Effector memory CD4-positive, alpha-beta T cell (primary cell): ENCODE measurements at regions not wholly inside any gene's neighbourhood (a gene's known extent, or its start where the extent isn't known, plus 50 kb on each side); places are given as distances from the start of the nearest gene placed in this dataset.
"Not testable (repeated sequence)": the region's sequence is repeated elsewhere in the genome, so short reads cannot be mapped to it uniquely, and the experiment has no call there.

Experiments used
- DNase-seq, 3 donors: peaks; one replicate each; pipeline ENCODE4 v3.0.0-alpha.2; 2020
- H3K27ac ChIP-seq: 2 replicates; pipeline ENCODE4 v1.7.0; 2013; ENCODE audit warnings: mild to moderate bottlenecking, low read length, moderate library complexity; ENCODE audit not compliant: insufficient read depth, poor library complexity, severe bottlenecking
- H3K27me3 ChIP-seq: replicated peaks from 2 replicates; pipeline ENCODE4 v1.7.0; 2013; ENCODE audit warnings: mild to moderate bottlenecking, low read length; ENCODE audit not compliant: insufficient read depth, control insufficient read depth, poor library complexity, severe bottlenecking
- H3K36me3 ChIP-seq: 2 replicates; pipeline ENCODE4 v1.7.0; 2013; ENCODE audit warnings: mild to moderate bottlenecking, low read length, moderate library complexity; ENCODE audit not compliant: control insufficient read depth, insufficient read depth
- H3K4me1 ChIP-seq: 2 replicates; pipeline ENCODE4 v1.7.0; 2013; ENCODE audit warnings: low read length, mild to moderate bottlenecking; ENCODE audit not compliant: control insufficient read depth, insufficient read depth, poor library complexity, severe bottlenecking
- H3K4me3 ChIP-seq: 2 replicates; pipeline ENCODE4 v1.7.0; 2013; ENCODE audit warnings: low read length, low read depth, mild to moderate bottlenecking; ENCODE audit not compliant: insufficient read depth, poor library complexity, severe bottlenecking
- H3K9me3 ChIP-seq: 2 replicates; pipeline ENCODE4 v1.7.0; 2013; ENCODE audit warnings: mild to moderate bottlenecking, low read length, moderate library complexity; ENCODE audit not compliant: control insufficient read depth

DNA sequence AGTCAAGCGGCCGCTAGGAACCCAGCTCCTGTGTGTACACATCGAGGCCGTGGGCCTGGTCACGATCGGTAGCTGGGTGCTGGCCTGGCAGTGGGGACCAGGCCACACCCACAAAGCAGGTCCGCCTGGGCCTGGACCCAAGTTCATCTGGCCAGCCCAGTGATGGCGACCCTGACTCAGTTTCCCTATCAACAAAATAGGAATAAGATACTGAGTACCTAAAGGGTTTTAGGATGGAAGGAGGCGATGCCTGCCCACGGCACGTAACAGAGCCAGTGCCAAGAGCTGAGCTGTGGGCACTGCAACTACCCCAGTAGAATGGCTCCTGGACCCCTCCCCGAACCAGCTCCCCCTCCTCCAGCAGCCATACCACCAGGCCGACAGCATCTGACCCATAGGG is 243.5 kb upstream of the SGCG start:
- H3K27ac ChIP-seq = no peak overlapping the region

DNA sequence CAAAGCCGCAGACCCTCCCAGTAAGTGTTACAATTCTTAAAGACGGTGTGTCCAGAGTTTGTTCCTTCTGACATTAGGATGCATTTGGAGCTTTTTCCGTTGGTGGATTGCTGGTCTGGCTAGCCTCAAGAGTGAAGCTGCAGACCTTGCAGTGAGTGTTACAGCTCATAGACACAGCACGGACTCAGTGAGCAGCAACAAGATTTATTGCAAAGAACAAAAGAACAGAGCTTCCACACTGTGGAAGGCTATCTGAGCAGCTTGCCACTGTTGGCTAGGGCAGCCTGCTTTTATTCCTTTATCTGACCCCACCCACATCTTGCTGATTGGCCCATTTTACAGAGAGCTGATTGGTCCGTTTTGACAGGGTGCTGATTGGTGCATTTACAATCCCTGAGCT is 242.8 kb upstream of the SGCG start:
- Histone ChIP-seq H3K4me1 (no peaks in the 10 kb centered on the region), H3K36me3 (no peaks in the 10 kb centered on the region), H3K27ac (no peak overlapping the region), H3K27me3 (no peaks in the 10 kb centered on the region), H3K9me3 (no peaks in the 10 kb centered on the region), H3K4me3 (no peak overlapping the region)
- no peak for DNase-seq

More for the DNA sequence above, 243.5 kb upstream of the SGCG start:
- Histone ChIP-seq H3K27me3 (no peaks in the 10 kb centered on the region), H3K9me3 (no peaks in the 10 kb centered on the region), H3K36me3 (no peaks in the 10 kb centered on the region), H3K4me1 (no peaks in the 10 kb centered on the region), H3K4me3 (no peak overlapping the region)
- DNase-seq = no peak

DNA sequence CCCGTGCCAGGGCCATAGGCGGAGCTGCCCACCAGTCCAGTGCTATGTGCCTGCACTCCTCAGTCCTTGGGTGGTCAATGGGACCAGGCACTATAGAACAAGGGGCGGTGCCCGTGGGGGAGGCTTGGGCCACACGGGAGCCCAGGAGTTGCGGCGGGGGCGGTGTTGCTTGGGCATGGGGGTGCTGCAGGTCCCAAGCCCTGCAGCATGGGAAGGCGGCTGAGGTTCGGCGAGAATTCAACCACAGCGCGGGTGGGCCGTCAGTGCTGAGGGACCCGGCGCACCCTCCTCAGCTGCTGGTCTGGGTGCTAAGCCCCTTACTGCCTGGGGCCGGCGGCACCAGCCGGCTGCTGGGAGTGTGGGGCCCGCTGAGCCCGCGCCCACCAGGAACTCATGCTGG is 242.2 kb upstream of the SGCG start:
- H3K36me3 ChIP-seq = no peaks in the 10 kb centered on the region
- H3K27ac ChIP-seq = no peak overlapping the region
- no peaks in the 10 kb centered on the region for H3K4me1 ChIP-seq
- no peak overlapping the region for H3K4me3 ChIP-seq
- no peaks in the 10 kb centered on the region for H3K9me3 ChIP-seq
- no peaks in the 10 kb centered on the region for H3K27me3 ChIP-seq
- DNase-seq = no peak

DNA sequence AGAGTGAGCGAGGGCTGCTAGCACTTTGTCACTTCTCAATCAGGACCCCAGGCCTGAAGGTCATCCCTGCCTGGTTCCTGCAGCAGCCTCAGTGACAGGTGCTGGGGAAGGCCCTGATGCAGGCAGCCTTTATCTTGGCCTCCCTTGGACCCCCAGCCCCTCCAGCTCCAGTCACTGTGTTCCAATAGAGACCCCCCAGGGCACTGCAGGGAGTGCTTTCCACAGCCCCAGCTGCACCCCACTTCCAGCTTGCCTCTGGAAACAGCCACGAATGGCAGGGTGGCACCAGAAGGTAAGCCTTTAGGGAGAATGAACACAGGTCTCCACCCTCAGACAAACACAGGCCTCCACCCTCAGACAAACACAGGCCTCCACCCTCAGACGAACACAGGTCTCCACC is 241.6 kb upstream of the SGCG start:
- Histone ChIP-seq H3K4me1 (no peaks in the 10 kb centered on the region), H3K27me3 (no peaks in the 10 kb centered on the region), H3K4me3 (no peak overlapping the region), H3K36me3 (no peaks in the 10 kb centered on the region), H3K9me3 (no peaks in the 10 kb centered on the region), H3K27ac (no peak overlapping the region)
- no peak for DNase-seq

DNA sequence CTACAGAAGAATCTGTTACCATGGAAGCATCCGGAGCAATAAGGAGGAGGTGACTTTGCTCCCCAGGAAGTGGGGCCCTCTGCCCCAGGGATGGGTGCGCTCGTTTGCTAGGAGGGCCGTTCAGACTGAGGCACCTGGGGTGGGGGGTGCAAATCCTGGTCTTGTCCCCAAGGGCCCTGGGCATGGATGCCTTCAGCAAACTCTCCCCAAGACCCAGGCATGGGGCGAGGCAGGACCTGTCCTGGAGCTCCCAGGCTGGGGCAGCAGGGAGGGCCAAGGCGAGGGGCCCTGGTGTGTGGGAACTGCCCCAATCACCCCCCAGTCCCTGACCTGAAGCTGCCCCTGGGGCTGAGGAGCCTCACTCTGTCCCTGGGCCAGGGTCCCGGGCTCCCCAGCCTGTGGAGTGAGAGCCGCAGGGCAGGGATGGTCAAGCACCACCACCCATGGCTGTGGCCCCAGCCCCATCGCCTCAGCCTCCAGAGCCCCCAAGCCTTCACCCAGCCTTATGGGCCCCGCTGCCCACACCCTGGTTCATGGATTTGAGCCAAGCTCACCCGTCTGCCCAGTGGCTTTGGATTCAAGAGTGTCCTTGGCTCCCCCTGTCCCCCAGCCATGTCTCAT is 240.6 kb upstream of the SGCG start:
- no peaks in the 10 kb centered on the region for H3K9me3 ChIP-seq
- no peak for DNase-seq
- no peaks in the 10 kb centered on the region for H3K36me3 ChIP-seq
- no peaks in the 10 kb centered on the region for H3K27me3 ChIP-seq
- H3K4me3 ChIP-seq = no peak overlapping the region
- no peaks in the 10 kb centered on the region for H3K4me1 ChIP-seq
- H3K27ac ChIP-seq = no peak overlapping the region

DNA sequence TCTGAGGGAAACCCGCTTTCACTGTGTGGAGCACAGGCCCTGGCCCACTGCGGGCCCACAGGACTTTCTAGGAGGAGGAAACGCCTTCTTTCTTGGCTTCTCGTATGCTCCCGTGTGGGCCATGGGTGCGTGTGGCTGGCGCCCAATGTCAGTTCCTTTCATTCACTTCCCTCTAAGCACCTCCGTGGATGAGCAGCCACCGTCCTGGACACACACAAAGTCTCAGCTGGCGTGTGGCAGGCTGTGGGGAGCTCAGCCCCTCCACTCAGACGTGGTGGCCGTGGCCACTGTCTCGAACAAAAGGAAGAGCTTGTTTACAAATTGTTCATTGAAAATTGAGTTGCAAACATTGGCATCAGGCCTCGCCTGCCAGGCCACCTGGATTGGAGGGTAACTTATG is 240.0 kb upstream of the SGCG start:
- no peak for DNase-seq
- Histone ChIP-seq H3K27me3 (no peaks in the 10 kb centered on the region), H3K4me1 (no peaks in the 10 kb centered on the region), H3K36me3 (no peaks in the 10 kb centered on the region), H3K4me3 (no peak overlapping the region), H3K9me3 (no peaks in the 10 kb centered on the region), H3K27ac (no peak overlapping the region)

DNA sequence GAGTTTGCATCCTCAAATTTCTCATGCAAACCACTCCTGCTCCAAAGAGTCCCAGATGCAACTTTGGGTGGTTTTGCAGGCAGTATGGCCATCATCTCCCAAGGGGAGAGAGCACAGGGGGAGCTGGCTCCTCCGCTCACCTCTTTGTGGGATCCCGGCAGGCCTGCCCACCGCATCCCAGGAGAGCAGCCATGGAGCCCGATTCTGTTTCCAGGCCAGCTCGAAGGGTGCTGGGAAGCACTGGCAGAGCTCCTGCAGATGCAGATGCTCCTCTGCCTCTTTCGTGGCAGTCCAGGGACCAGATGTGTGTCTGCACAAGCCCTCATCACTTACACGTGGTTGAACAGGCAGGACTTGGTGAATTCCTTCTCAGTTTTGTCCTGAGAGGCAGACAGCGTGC is 239.3 kb upstream of the SGCG start:
- H3K4me1 ChIP-seq, DNase-seq, H3K27ac ChIP-seq, H3K27me3 ChIP-seq, H3K36me3 ChIP-seq, H3K4me3 ChIP-seq, H3K9me3 ChIP-seq: not testable (repeated sequence)

DNA sequence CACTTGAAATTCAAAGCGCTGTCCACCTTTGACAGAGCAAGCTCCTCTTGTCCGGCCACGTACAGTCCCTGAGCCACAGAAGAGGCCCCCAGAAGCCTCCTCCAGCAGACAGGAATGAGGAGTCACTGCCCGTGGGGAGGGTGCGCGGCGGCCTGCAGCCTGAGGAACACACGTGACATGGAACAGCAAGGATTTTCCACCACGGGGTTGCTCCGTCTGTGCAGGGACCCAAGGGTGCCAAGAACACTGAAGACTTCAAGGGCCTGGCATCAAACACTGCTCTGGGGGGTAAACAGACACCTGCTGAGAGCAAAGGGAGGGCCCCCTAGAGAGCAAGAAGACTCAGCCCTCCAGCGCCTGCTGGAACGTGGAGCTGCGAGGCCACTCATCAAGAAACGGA is 237.9 kb upstream of the SGCG start:
- H3K27ac ChIP-seq, H3K4me3 ChIP-seq, H3K36me3 ChIP-seq, DNase-seq, H3K27me3 ChIP-seq, H3K4me1 ChIP-seq, H3K9me3 ChIP-seq: not testable (repeated sequence)

DNA sequence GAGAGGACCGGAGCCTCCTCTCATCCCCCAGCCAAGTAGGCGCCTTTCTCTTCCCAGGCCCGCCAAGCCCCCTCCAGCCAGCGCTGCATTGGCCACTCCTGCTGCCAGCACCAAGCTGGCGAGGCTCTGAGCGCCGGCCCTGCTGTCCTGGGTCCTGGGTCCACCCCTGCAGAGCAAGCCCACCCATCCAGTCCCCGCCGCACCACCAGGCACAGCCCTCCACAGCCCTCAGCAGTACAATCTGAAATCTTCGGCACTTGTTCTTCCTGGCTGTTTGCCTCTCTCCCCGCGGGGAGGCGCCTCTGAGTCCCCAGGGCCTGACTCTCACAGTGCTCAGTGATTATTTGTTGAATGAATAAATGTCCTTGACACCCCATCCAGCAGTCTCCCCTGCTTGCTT is 236.4 kb upstream of the SGCG start:
- no peaks in the 10 kb centered on the region for H3K27me3 ChIP-seq
- no peak overlapping the region for H3K27ac ChIP-seq
- H3K4me3 ChIP-seq = no peak overlapping the region
- H3K36me3 ChIP-seq = no peaks in the 10 kb centered on the region
- no peaks in the 10 kb centered on the region for H3K4me1 ChIP-seq
- no peak for DNase-seq
- H3K9me3 ChIP-seq = no peaks in the 10 kb centered on the region

DNA sequence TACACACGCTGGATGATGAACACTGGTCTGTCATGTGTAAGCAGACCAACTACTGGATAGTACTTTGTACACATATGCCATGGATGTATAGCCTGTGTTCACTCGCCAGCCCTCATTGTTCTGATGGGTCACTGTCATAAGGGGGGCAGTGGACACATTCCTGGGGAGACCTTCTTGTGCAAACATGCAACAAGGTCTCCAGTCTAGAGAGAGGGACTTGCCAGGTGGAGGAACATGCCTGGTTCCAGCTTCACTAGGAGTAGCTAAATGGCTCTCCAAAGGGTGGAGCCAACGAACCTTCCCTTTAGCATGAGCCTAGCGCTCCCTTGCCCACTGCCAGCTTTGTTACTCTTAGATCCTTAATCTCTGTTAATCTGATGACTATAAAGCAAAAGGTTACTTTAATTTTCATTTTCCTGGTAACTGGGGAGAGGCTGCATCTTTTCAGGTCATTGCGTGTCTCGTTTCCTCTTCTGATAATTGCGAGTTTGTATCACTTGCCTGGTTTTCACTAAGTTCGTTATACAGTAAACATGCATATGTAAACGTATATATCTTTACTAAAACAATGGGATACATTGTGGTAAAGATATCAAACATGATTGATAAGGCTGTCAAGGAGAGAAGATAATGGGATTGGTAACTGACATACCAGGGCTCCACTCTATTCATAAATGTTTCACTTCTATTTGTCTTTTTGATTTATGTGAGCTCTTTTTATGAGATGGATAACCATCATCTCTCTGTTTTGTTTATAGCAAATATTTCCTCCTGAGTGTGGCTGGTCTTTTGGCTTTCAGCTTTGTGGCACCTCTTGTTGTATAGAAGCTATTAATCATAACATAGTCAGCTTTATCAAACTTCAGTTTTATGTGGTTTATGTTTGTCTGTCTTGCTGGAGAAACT is 235.2 kb upstream of the SGCG start:
- no peak overlapping the region for H3K4me3 ChIP-seq
- H3K27ac ChIP-seq = no peak overlapping the region
- DNase-seq = no peak
- no peaks in the 10 kb centered on the region for H3K4me1 ChIP-seq
- H3K9me3 ChIP-seq = no peaks in the 10 kb centered on the region
- H3K36me3 ChIP-seq = no peaks in the 10 kb centered on the region
- H3K27me3 ChIP-seq = no peaks in the 10 kb centered on the region
